ENCODE measurements at regions not wholly inside any gene's neighbourhood (a gene's known extent, or its start where the extent isn't known, plus 50 kb on each side); places are given as distances from the start of the nearest gene placed in this dataset.

- Histone ChIP-seq H3K27ac (no peak overlapping the region), H3K36me3 (no peaks in the 10 kb centered on the region), H3K4me3 (no peak overlapping the region), H3K27me3 (no peaks in the 10 kb centered on the region), H3K9me3 (no peaks in the 10 kb centered on the region), H3K4me1 (no peaks in the 10 kb centered on the region)
- intact Hi-C loops (cut with DNase I): no loop called here
- ATAC-seq (no peak), DNase-seq (no peak)
- no peak for TF ChIP-seq CTCF (IDR thresholded peaks at IDR 0.05)
Measured at GRCh38 chr4:55012363-55013230, 112.8 kb downstream of the KDR start.

- H3K4me3 ChIP-seq: no peak overlapping the region
- H3K9me3 ChIP-seq: no peaks in the 10 kb centered on the region
- no peaks in the 10 kb centered on the region for H3K36me3 ChIP-seq
- no peak overlapping the region for H3K27ac ChIP-seq
- intact Hi-C loops (cut with DNase I): no loop called here
- no peaks in the 10 kb centered on the region for H3K4me1 ChIP-seq
- DNase-seq (no peak), ATAC-seq (no peak)
- no peaks in the 10 kb centered on the region for H3K27me3 ChIP-seq
- no peak for TF ChIP-seq CTCF (IDR thresholded peaks at IDR 0.05)
Measured at GRCh38 chr4:55011761-55012160, 113.6 kb downstream of the KDR start.

- intact Hi-C loops (cut with DNase I): no loop called here
- no peak for ATAC-seq
Measured at GRCh38 chr4:55010550-55010949, 114.8 kb downstream of the KDR start.

GRCh38 chr4:55008166-55009056 lies 117.0 kb downstream of the KDR start:
- DNase-seq (peak; percentile 62), ATAC-seq (peak; percentile 58)
- peak; percentile 36 for TF ChIP-seq CTCF (IDR thresholded peaks at IDR 0.05)
- no peak overlapping the region for H3K4me3 ChIP-seq
- peaks cover 15% of the 10 kb centered on the region for H3K4me1 ChIP-seq
- H3K27ac ChIP-seq: no peak overlapping the region
- H3K36me3 ChIP-seq: no peaks in the 10 kb centered on the region
- no peaks in the 10 kb centered on the region for H3K27me3 ChIP-seq
- intact Hi-C loops (cut with DNase I): no loop called here
- H3K9me3 ChIP-seq: no peaks in the 10 kb centered on the region

More at GRCh38 chr4:55010550-55010949, 114.8 kb downstream of the KDR start:
- H3K36me3 ChIP-seq: no peaks in the 10 kb centered on the region
- no peaks in the 10 kb centered on the region for H3K9me3 ChIP-seq
- no peaks in the 10 kb centered on the region for H3K27me3 ChIP-seq
- DNase-seq: no peak
- no peak for TF ChIP-seq CTCF (IDR thresholded peaks at IDR 0.05)
- H3K4me1 ChIP-seq: peaks cover under 1% of the 10 kb centered on the region
- H3K4me3 ChIP-seq: no peak overlapping the region
- H3K27ac ChIP-seq: no peak overlapping the region

GRCh38 chr4:55005910-55006309 lies 119.5 kb downstream of the KDR start:
- Histone ChIP-seq H3K27ac (no peak overlapping the region), H3K27me3 (no peaks in the 10 kb centered on the region), H3K4me3 (no peak overlapping the region), H3K9me3 (no peaks in the 10 kb centered on the region), H3K36me3 (no peaks in the 10 kb centered on the region), H3K4me1 (peaks cover 15% of the 10 kb centered on the region)
- ATAC-seq (no peak), DNase-seq (no peak)
- intact Hi-C loops (cut with DNase I): no loop called here
- no peak for TF ChIP-seq CTCF (IDR thresholded peaks at IDR 0.05)

All from upper lobe of right lung (tissue), 1 donor.